HepG2 (cell line): ENCODE measurements at regions not wholly inside any gene's neighbourhood (a gene's known extent, or its start where the extent isn't known, plus 50 kb on each side); places are given as distances from the start of the nearest gene placed in this dataset.
A peak's percentile ranks its signal among the peaks of the same experiment; 100 is the strongest.
"Not testable (repeated sequence)": the region's sequence is repeated elsewhere in the genome, so short reads cannot be mapped to it uniquely, and the experiment has no call there.

Experiments
- ATAC-seq: fragments of 200-7000 bp; cut with Tn5 transposase; 3 replicates; pipeline ENCODE4 v1.9.1; 2020; ENCODE audit warnings: mild to moderate bottlenecking, moderate library complexity
- BruUV-seq: library from RNA; stranded (reverse); fragments of 400-500 nt; replicated peaks from 2 replicates; lab custom pipeline; 2021; lab: Mats Ljungman, UMichigan
- CTCF ChIA-PET: fragments of 300-600 bp; formaldehyde crosslinking; extraction: SDS; loops from one replicate; lab custom pipeline; 2021; ENCODE audit warnings: low total read pairs, inconsistent platforms, low intra/inter-chr PET ratio; lab: Yijun Ruan, JAX
- POLR2A ChIA-PET: fragments of 350-600 bp; sonication (Branson Sonifier 250); formaldehyde crosslinking; loops from one replicate; lab custom pipeline; 2020; ENCODE audit warnings: antibody characterized with exemption, inconsistent platforms; lab: Yijun Ruan, JAX
- DNase-seq: peaks from one replicate; pipeline ENCODE4 v3.0.0-alpha.2; 2015; ENCODE audit warnings: low spot score
- FAIRE-seq: peaks from 3 replicates; lab custom pipeline; 2011; peaks lifted over from hg19 to GRCh38; lab: Jason Lieb, UNC
- H2AFZ ChIP-seq: one replicate; pipeline ENCODE4 v1.6.1; 2011; ENCODE audit warnings: low read length, inconsistent platforms
- H3K27ac ChIP-seq: fragments of 300-600 bp; 3 replicates; pipeline ENCODE4 v1.8.0; 2011; ENCODE audit warnings: mixed run types, mild to moderate bottlenecking, mixed read lengths, low read length, inconsistent platforms; ENCODE audit not compliant: insufficient read depth; ENCODE audit errors: extremely low read length
- H3K27me3 ChIP-seq, 2 experiments: fragments of 200-600 bp in 1 of 2; 2 replicates in 1 of 2; 3 replicates in 1 of 2; pipeline versions ENCODE4 v1.6.0 to v1.8.0; 2011; ENCODE audit warnings: low read length in 2 of 2, mild to moderate bottlenecking in 2 of 2, moderate library complexity in 2 of 2, inconsistent platforms in 1 of 2; ENCODE audit not compliant: insufficient read depth in 2 of 2, control insufficient read depth in 1 of 2
- H3K36me3 ChIP-seq, 2 experiments: fragments of 200-600 bp in 1 of 2; replicated peaks in 1 of 2; 2 replicates in 1 of 2; 3 replicates in 1 of 2; pipeline versions ENCODE4 v1.5.1 to v1.8.0; 2011; ENCODE audit warnings: low read length in 2 of 2, inconsistent platforms in 1 of 2; ENCODE audit not compliant: insufficient read depth in 2 of 2, control insufficient read depth in 1 of 2
- H3K4me1 ChIP-seq: 2 replicates; pipeline ENCODE4 v1.5.1; 2012; ENCODE audit warnings: low read length, inconsistent platforms; ENCODE audit not compliant: insufficient read depth
- H3K4me2 ChIP-seq: 2 replicates; pipeline ENCODE4 v1.6.0; 2011; ENCODE audit warnings: low read depth, low read length, inconsistent platforms
- H3K4me3 ChIP-seq, 3 experiments: fragments of 200-600 bp in 1 of 3; sonication (generic), shearing (Covaris generic) in 1 of 3; replicated peaks in 1 of 3; 2 replicates each; pipeline ENCODE4 v1.5.1; 2011 to 2016; ENCODE audit warnings: low read length in 3 of 3, inconsistent platforms in 2 of 3, low read depth in 2 of 3, mild to moderate bottlenecking in 2 of 3, control low read depth in 1 of 3, mixed read lengths in 1 of 3; ENCODE audit not compliant: insufficient read depth in 1 of 3
- H3K79me2 ChIP-seq: one replicate; pipeline ENCODE4 v1.6.1; 2011; ENCODE audit warnings: low read length, inconsistent platforms; ENCODE audit not compliant: insufficient read depth
- H3K9ac ChIP-seq: 2 replicates; pipeline ENCODE4 v1.6.0; 2011; ENCODE audit warnings: mild to moderate bottlenecking, low read depth, low read length, inconsistent platforms; ENCODE audit not compliant: insufficient read depth
- H3K9me3 ChIP-seq: 2 replicates; pipeline ENCODE4 v1.5.1; 2012; ENCODE audit warnings: mild to moderate bottlenecking, low read length
- H4K20me1 ChIP-seq: 2 replicates; pipeline ENCODE4 v1.6.0; 2011; ENCODE audit warnings: inconsistent platforms, mild to moderate bottlenecking, low read length, moderate library complexity; ENCODE audit not compliant: insufficient read depth
- CHCHD3 ChIP-seq: sonication (generic); formaldehyde crosslinking; IDR thresholded peaks from 2 replicates; pipeline ENCODE4 v1.8.0; 2022; ENCODE audit warnings: mild to moderate bottlenecking, missing genetic modification reagents, moderate library complexity
- CTCF ChIP-seq: sonication (generic); formaldehyde crosslinking; IDR thresholded peaks from 2 replicates; pipeline ENCODE4 v1.5.0; 2020; ENCODE audit warnings: mild to moderate bottlenecking, missing genetic modification reagents, moderate library complexity
- ESRRA ChIP-seq: sonication (generic); formaldehyde crosslinking; IDR thresholded peaks from 2 replicates; pipeline ENCODE4 v1.5.1; 2020; ENCODE audit warnings: mild to moderate bottlenecking, low read depth, missing genetic modification reagents
- RAD21 ChIP-seq: fragments of 450-650 bp; formaldehyde crosslinking; IDR thresholded peaks from 2 replicates; pipeline ENCODE4 v1.5.0; 2020; ENCODE audit warnings: mild to moderate bottlenecking
- SMC3 ChIP-seq: IDR thresholded peaks from 2 replicates; pipeline ENCODE4 v1.6.1; 2011; ENCODE audit warnings: low read length, improper control_type of control experiment
- SSRP1 ChIP-seq: IDR thresholded peaks from 2 replicates; pipeline ENCODE4 v1.6.1; 2016; ENCODE audit warnings: control low read depth
- STAG1 ChIP-seq: sonication (generic); formaldehyde crosslinking; IDR thresholded peaks from 2 replicates; pipeline ENCODE4 v1.4.0; 2020; ENCODE audit warnings: missing genetic modification reagents
- ZFP36L1 ChIP-seq: sonication (generic); formaldehyde crosslinking; IDR thresholded peaks from 2 replicates; pipeline ENCODE4 v1.8.0; 2022; ENCODE audit warnings: mild to moderate bottlenecking, missing genetic modification reagents, moderate library complexity
- WGBS: methylation state at CpG from one replicate; pipeline ENCODE4 v1.1.6; 2017; ENCODE audit warnings: low lambda C conversion rate; 5-methylcytosine and 5-hydroxymethylcytosine counted together
- in situ Hi-C: cut with HindIII; loops from 2 replicates; pipeline ENCODE4 v1.10.0; 2017; ENCODE audit warnings: low pct_unique_long_range_greater_than_20kb; ENCODE audit not compliant: extremely low pct_ligation_motif_present
- intact Hi-C: fragments of 100-400 bp; cut with micrococcal nuclease; formaldehyde crosslinking; loops from one replicate; pipeline ENCODE4 v1.10.0; 2022; ENCODE audit not compliant: unreplicated experiment
- TF ChIP-seq, protein P1 (sequence below): sonication (generic); formaldehyde crosslinking; IDR thresholded peaks from 2 replicates; pipeline ENCODE4 v1.4.0; 2020; ENCODE audit warnings: missing genetic modification reagents, low read depth, mild to moderate bottlenecking, borderline replicate concordance

DNA sequence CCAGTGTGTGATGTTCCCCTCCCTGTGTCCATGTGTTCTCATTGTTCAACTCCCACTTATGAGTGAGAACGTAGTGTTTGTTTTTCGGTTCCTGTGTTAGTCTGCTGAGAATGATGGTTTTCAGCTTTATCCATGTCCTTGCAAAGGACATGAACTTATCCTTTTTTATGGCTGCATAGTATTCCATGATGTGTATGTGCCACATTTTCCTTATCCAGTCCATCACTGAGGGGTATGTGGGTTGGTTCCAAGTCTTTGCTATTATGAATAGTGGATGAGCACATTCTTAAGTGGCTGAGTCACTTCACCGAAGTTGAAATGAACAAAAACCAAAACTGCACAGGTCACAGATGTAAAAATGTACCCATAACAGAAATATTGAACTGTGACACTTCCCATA, 157.5 kb downstream of the LEPR start:
- H3K9ac ChIP-seq, FAIRE-seq, H2AFZ ChIP-seq, H3K79me2 ChIP-seq, POLR2A ChIA-PET, DNase-seq, in situ Hi-C loops, ATAC-seq, BruUV-seq, H3K27ac ChIP-seq, H3K4me3 ChIP-seq, H3K4me1 ChIP-seq, intact Hi-C loops, H3K36me3 ChIP-seq, H4K20me1 ChIP-seq, H3K27me3 ChIP-seq, H3K4me2 ChIP-seq, H3K9me3 ChIP-seq, CTCF ChIA-PET: not testable (repeated sequence)
- WGBS, result 43% methylated on average over 3 of the region's 3 CpGs

DNA sequence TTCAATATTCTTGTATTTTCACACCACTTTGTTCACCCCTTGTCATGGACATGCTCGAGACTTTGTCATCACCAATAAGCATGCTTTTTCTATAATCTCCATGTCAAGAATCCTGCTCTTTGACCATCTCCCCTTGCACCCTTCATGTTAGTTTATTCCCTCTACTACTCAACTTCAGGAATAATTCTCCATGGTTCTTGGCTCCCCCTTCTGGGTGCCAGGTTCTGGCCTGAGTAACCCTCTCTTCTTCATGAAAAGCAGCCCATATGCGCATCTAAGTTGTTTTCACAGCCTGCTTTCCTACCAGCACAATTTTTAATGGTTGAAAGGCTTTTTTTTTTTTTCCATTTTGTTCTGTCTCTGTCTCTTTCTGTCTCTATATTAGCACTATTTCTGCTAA, 160.7 kb downstream of the LEPR start:
- 37% methylated on average over 2 of the region's 2 CpGs for WGBS
- H3K4me2 ChIP-seq, result no peak overlapping the region
- DNase-seq, result peak; percentile 9
- H3K27ac ChIP-seq, result no peak overlapping the region
- no peaks in the 10 kb centered on the region for H4K20me1 ChIP-seq
- H3K36me3 ChIP-seq, result no peaks in the 10 kb centered on the region
- no peaks in the 10 kb centered on the region for H3K9me3 ChIP-seq
- no peak overlapping the region for H2AFZ ChIP-seq
- ATAC-seq, result peak; percentile 75
- peak; percentile 63 for TF ChIP-seq CTCF (CRISPR knock-in tag)
- TF ChIP-seq STAG1, result peak; percentile 77
- no peak for TF ChIP-seq ZFP36L1
- TF ChIP-seq RAD21 (CRISPR knock-in tag), result 0 out of 2 replicates have a peak, but pooled peaks have one; percentile 13
- TF ChIP-seq SMC3, result peak; percentile 64; the same call in 1 of the 2 replicates
- no peak for TF ChIP-seq SSRP1
- TF ChIP-seq, protein P1, sequence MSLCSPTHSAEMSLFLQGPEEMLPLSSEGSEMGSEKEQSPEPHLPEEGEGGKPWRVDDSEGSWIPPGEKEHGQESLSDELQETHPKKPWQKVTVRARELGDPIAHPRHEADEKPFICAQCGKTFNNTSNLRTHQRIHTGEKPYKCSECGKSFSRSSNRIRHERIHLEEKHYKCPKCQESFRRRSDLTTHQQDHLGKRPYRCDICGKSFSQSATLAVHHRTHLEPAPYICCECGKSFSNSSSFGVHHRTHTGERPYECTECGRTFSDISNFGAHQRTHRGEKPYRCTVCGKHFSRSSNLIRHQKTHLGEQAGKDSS (CRISPR knock-in tag), result no peak
- TF ChIP-seq CHCHD3 (CRISPR knock-in tag), result no peak
- TF ChIP-seq ESRRA (CRISPR knock-in tag), result no peak
- POLR2A ChIA-PET, result no interaction called here
- CTCF ChIA-PET, result interaction anchor here (0.7 to 1.9 kb wide), 3 partner anchors 121 to 150 kb away, joined by 3 to 5 read pairs (median 4); no protein-coding TSS in a partner anchor
- no peak overlapping the region for H3K9ac ChIP-seq
- peak; percentile 39 for FAIRE-seq
- intact Hi-C loops (loop anchor here (1.0 kb wide), 1 partner anchor 150 kb away; no protein-coding TSS in a partner anchor), in situ Hi-C loops (no loop called here)
- H3K4me1 ChIP-seq, result 0 out of 2 replicates have a peak, but pooled peaks cover 6% of the 10 kb centered on the region
- H3K79me2 ChIP-seq, result no peaks in the 10 kb centered on the region
- BruUV-seq, result no TSS peak
- no peaks in the 10 kb centered on the region for H3K27me3 ChIP-seq
- H3K4me3 ChIP-seq, result no peak overlapping the region
